Heart left ventricle (tissue), 16 donors: ENCODE measurements at regions not wholly inside any gene's neighbourhood (a gene's known extent, or its start where the extent isn't known, plus 50 kb on each side); places are given as distances from the start of the nearest gene placed in this dataset.

Experiments
- ATAC-seq, 4 donors: fragments of 200-7000 bp; cut with Tn5 transposase; one replicate each; pipeline ENCODE4 v1.9.1; 2020 to 2022; ENCODE audit warnings: moderate library complexity in 4 of 4, mild to moderate bottlenecking in 3 of 4, moderate number of reproducible peaks in 1 of 4
- DNase-seq, 5 donors: peaks; one replicate each; pipeline ENCODE4 v3.0.0-alpha.2; 2020
- H3K27ac ChIP-seq, 12 donors: fragments of 200-600 bp; sonication (generic) in 4 of 12; one replicate each; pipeline versions ENCODE4 v1.5.0 to v1.8.0; 2016 to 2022; ENCODE audit warnings: mild to moderate bottlenecking in 2 of 12
- H3K27me3 ChIP-seq, 9 donors: fragments of 200-600 bp; sonication (generic) in 2 of 9; one replicate each; pipeline versions ENCODE4 v1.5.1 to v1.8.0; 2016 to 2022; ENCODE audit warnings: mild to moderate bottlenecking in 3 of 9
- H3K36me3 ChIP-seq, 9 donors: fragments of 200-600 bp; sonication (generic) in 2 of 9; one replicate each; pipeline versions ENCODE4 v1.5.0 to v1.8.0; 2018 to 2022; ENCODE audit warnings: mild to moderate bottlenecking in 2 of 9
- H3K4me1 ChIP-seq, 12 donors: fragments of 200-600 bp; sonication (generic) in 4 of 12; one replicate each; pipeline versions ENCODE4 v1.5.0 to v1.8.0; 2016 to 2022; ENCODE audit warnings: mild to moderate bottlenecking in 3 of 12
- H3K4me3 ChIP-seq, 12 donors: fragments of 200-600 bp; sonication (generic) in 4 of 12; one replicate each; pipeline versions ENCODE4 v1.5.0 to v1.8.0; 2017 to 2022; ENCODE audit warnings: mild to moderate bottlenecking in 9 of 12, moderate library complexity in 4 of 12
- H3K9me3 ChIP-seq, 12 donors: fragments of 200-600 bp; sonication (generic) in 4 of 12; one replicate each; pipeline versions ENCODE4 v1.5.0 to v1.8.0; 2016 to 2022; ENCODE audit warnings: mild to moderate bottlenecking in 1 of 12
- CTCF ChIP-seq, 12 donors: fragments of 200-600 bp; sonication (generic) in 4 of 12; IDR thresholded peaks; one replicate each; pipeline versions ENCODE4 v1.5.0 to v1.8.0; 2018 to 2022; ENCODE audit warnings: antibody characterized with exemption in 12 of 12, mild to moderate bottlenecking in 5 of 12
- POLR2A ChIP-seq, 2 donors: fragments of 450-650 bp; IDR thresholded peaks; one replicate each; pipeline ENCODE4 v1.6.1; 2017; ENCODE audit warnings: antibody characterized with exemption in 2 of 2, mild to moderate bottlenecking in 2 of 2, moderate library complexity in 2 of 2
- WGBS, 4 donors: extraction: QIAGEN DNeasy Blood & Tissue Kit in 2 of 4; methylation state at CpG; one replicate each; pipeline versions ENCODE4 v1.1.5 to v1.1.7; 2013 to 2018; 5-methylcytosine and 5-hydroxymethylcytosine counted together
- intact Hi-C, 10 donors: fragments of 100-400 bp; cut with DNase I; formaldehyde crosslinking; loops; one replicate each; pipeline versions ENCODE4 v1.11.1 to v1.14.2; 2022
- donor health status: ischemic (EF 13 %, LVEDD 7.1; RV severe dilation, severe dysfunction).
- donor health status: healthy with polysubstance abuse.
- donor health status: DM: no; HTN: yes; CAD: no.
- donor health status: DM: no; HTN: no; CAD: no.
- donor health status: ischemic (EF 25% LVEDD 6.9; RV normal size, moderate dysfunction).
- donor health status: ischemic (EF 25% LVEDD 5.7; RV mildly dilated, moderate dysfunction).
- donor health status: healthy.
- donor health status: DM: yes; HTN: yes; CAD: no.
- donor health status: ischemic (EF 35%, LVEDD 5.7; RV mildly dilated, moderate dysfunction).
- donor health status: nonischemic (EF 11% LVEDD 7.7; RV severe dilation, severe dysfunction).
- donor health status: DM: yes; HTN: yes; CAD: no.
- donor health status: PGD.
- donor health status: ischemic (EF 29% LVEDD 5.4; RV normal size, mild dysfunction).
- donor health status: nonischemic (EF 23%, LVEDD 6.1; RV moderate dilation, normal function).

DNA sequence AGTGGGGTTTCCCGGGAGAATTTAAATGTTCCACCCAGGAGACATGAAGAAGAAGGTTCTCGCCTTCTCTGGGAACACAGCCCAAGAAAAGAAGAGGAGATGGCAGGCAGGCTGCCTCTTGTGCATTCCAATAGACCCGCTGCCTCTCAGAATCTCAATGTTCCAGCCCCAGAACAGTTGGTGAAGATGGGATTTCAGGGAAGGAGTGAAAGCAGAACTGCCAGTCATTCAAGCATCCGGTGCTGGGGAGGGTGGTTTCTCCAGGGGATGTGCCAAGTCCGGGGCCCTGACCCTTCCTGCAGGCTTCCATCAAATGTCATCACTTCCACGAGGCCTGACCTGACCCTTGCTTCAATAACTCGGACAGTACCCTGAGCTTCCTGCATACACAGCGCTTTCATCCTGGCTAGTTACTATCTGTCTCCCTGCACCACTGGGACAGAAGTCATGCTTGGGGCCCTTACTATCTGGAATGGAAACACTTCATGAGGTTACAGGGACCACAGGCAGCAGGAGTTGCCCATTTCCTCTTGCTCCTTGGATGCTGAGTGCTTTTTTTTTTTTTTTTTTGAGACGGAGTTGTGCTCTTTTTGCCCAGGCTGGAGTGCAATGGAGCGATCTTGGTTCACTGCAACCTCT lies 386.6 kb upstream of the POU3F1 start:
- H3K4me1 ChIP-seq = no peaks in the 10 kb centered on the region
- ATAC-seq (no peak), DNase-seq (no peak)
- no peak overlapping the region for H3K4me3 ChIP-seq
- H3K36me3 ChIP-seq = no peaks in the 10 kb centered on the region
- intact Hi-C loops = no loop called here
- TF ChIP-seq CTCF (IDR thresholded peaks at IDR 0.05) (no peak), POLR2A (IDR thresholded peaks at IDR 0.05) (no peak)
- H3K27ac ChIP-seq = no peak overlapping the region
- peaks cover 0 to 9% (median 0%) of the 10 kb centered on the region in 9 donors for H3K27me3 ChIP-seq
- WGBS, 4 donors = 47 to 53% (median 51%) methylated on average over 10 of the region's 10 CpGs
- H3K9me3 ChIP-seq = no peaks in the 10 kb centered on the region

GRCh38 chr1:38431535-38432376 lies 385.2 kb upstream of the POU3F1 start:
- no peak overlapping the region for H3K27ac ChIP-seq
- no peaks in the 10 kb centered on the region for H3K4me1 ChIP-seq
- 77 to 89% (median 86%) methylated on average over 3 of the region's 3 CpGs for WGBS, 4 donors
- H3K4me3 ChIP-seq = no peak overlapping the region
- no peak for DNase-seq
- ATAC-seq = no peak
- peaks cover 0 to 9% (median 0%) of the 10 kb centered on the region in 9 donors for H3K27me3 ChIP-seq
- no peaks in the 10 kb centered on the region for H3K36me3 ChIP-seq
- intact Hi-C loops = no loop called here
- no peak for TF ChIP-seq POLR2A (IDR thresholded peaks at IDR 0.05)
- TF ChIP-seq CTCF (IDR thresholded peaks at IDR 0.05) = no peak
- H3K9me3 ChIP-seq = no peaks in the 10 kb centered on the region

DNA sequence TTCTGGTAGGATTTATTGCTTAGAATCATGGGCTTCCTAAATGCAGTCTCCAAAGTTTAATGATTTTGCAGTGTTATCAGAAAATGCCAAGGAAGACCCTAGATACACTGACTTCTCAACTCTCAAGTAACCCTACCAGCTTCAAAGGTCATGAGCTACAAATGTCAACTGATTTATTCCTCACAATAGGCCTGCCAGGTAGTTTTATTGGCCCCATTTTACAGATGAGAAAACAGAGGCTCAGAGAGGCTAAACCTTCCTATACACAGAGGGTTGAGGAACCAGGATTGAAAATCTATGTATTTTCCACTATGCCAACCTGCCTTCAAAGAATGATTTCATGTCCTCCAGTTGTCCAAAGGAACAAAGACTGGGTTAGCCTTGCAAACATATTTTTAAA lies 384.4 kb upstream of the POU3F1 start:
- DNase-seq (no peak), ATAC-seq (no peak)
- intact Hi-C loops = no loop called here
- H3K4me1 ChIP-seq = no peaks in the 10 kb centered on the region
- no peaks in the 10 kb centered on the region for H3K9me3 ChIP-seq
- H3K27me3 ChIP-seq = peaks cover 0 to 9% (median 0%) of the 10 kb centered on the region in 9 donors
- no peak overlapping the region for H3K4me3 ChIP-seq
- TF ChIP-seq POLR2A (IDR thresholded peaks at IDR 0.05) (no peak), CTCF (IDR thresholded peaks at IDR 0.05) (no peak)
- no peaks in the 10 kb centered on the region for H3K36me3 ChIP-seq
- H3K27ac ChIP-seq = no peak overlapping the region

GRCh38 chr1:38424677-38425076 lies 378.1 kb upstream of the POU3F1 start:
- 66 to 81% (median 70%) methylated on average over 2 of the region's 2 CpGs for WGBS, 4 donors
- no peak for TF ChIP-seq POLR2A (IDR thresholded peaks at IDR 0.05)
- TF ChIP-seq CTCF (IDR thresholded peaks at IDR 0.05) = no peak
- Histone ChIP-seq H3K27me3 (peaks cover 0 to 14% (median 6%) of the 10 kb centered on the region in 9 donors), H3K36me3 (no peaks in the 10 kb centered on the region), H3K4me3 (no peak overlapping the region), H3K4me1 (no peaks in the 10 kb centered on the region), H3K27ac (no peak overlapping the region), H3K9me3 (peaks cover 0 to 4% (median 0%) of the 10 kb centered on the region in 12 donors)
- no peak for DNase-seq
- ATAC-seq = no peak
- intact Hi-C loops = no loop called here
